ENCODE measurements at regions not wholly inside any gene's neighbourhood (a gene's known extent, or its start where the extent isn't known, plus 50 kb on each side); places are given as distances from the start of the nearest gene placed in this dataset.

GRCh38 chr3:28905798-28906197 lies 375.1 kb upstream of the RBMS3 start:
- DNase-seq (ENCODE audit: low read depth in 1 of 2, low spot score in 1 of 2), result no peak
- no peak for TF ChIP-seq JUND (IDR thresholded peaks at IDR 0.05; ENCODE audit: low read depth)
- in situ Hi-C loops (cut with HindIII; ENCODE audit: low pct_unique_long_range_greater_than_20kb, low sequenced_read_pairs), result no loop called here

- in situ Hi-C loops (cut with HindIII; ENCODE audit: low pct_unique_long_range_greater_than_20kb, low sequenced_read_pairs), result no loop called here
- no peak for DNase-seq (ENCODE audit: low read depth in 1 of 2, low spot score in 1 of 2)
- TF ChIP-seq JUND (IDR thresholded peaks at IDR 0.05; ENCODE audit: low read depth), result no peak
Measured at GRCh38 chr3:28906561-28907310, 374.1 kb upstream of the RBMS3 start.

GRCh38 chr3:28907616-28908015 lies 373.3 kb upstream of the RBMS3 start:
- no peak for TF ChIP-seq JUND (IDR thresholded peaks at IDR 0.05; ENCODE audit: low read depth)
- in situ Hi-C loops (cut with HindIII; ENCODE audit: low pct_unique_long_range_greater_than_20kb, low sequenced_read_pairs), result no loop called here
- no peak for DNase-seq (ENCODE audit: low read depth in 1 of 2, low spot score in 1 of 2)

GRCh38 chr3:28912120-28912885 lies 368.6 kb upstream of the RBMS3 start:
- in situ Hi-C loops (cut with HindIII; ENCODE audit: low pct_unique_long_range_greater_than_20kb, low sequenced_read_pairs), result no loop called here

GRCh38 chr3:28915741-28916500 lies 364.9 kb upstream of the RBMS3 start:
- DNase-seq (ENCODE audit: low read depth in 1 of 2, low spot score in 1 of 2), result peak in 1 of 2 experiments; percentile 11
- in situ Hi-C loops (cut with HindIII; ENCODE audit: low pct_unique_long_range_greater_than_20kb, low sequenced_read_pairs), result no loop called here
- no peak for TF ChIP-seq JUND (IDR thresholded peaks at IDR 0.05; ENCODE audit: low read depth)

More at GRCh38 chr3:28912120-28912885, 368.6 kb upstream of the RBMS3 start:
- no peak for DNase-seq (ENCODE audit: low read depth in 1 of 2, low spot score in 1 of 2)
- no peak for TF ChIP-seq JUND (IDR thresholded peaks at IDR 0.05; ENCODE audit: low read depth)

GRCh38 chr3:28916713-28917499 lies 364.0 kb upstream of the RBMS3 start:
- peak; percentile 34 to 70 for DNase-seq (ENCODE audit: low read depth in 1 of 2, low spot score in 1 of 2)
- no peak for TF ChIP-seq JUND (IDR thresholded peaks at IDR 0.05; ENCODE audit: low read depth)
- in situ Hi-C loops (cut with HindIII; ENCODE audit: low pct_unique_long_range_greater_than_20kb, low sequenced_read_pairs), result no loop called here

GRCh38 chr3:28917895-28918475 lies 362.9 kb upstream of the RBMS3 start:
- no peak for TF ChIP-seq JUND (IDR thresholded peaks at IDR 0.05; ENCODE audit: low read depth)
- no peak for DNase-seq (ENCODE audit: low read depth in 1 of 2, low spot score in 1 of 2)
- in situ Hi-C loops (cut with HindIII; ENCODE audit: low pct_unique_long_range_greater_than_20kb, low sequenced_read_pairs), result no loop called here

GRCh38 chr3:28922376-28922775 lies 358.5 kb upstream of the RBMS3 start:
- in situ Hi-C loops (cut with HindIII; ENCODE audit: low pct_unique_long_range_greater_than_20kb, low sequenced_read_pairs), result no loop called here
- DNase-seq (ENCODE audit: low read depth in 1 of 2, low spot score in 1 of 2), result no peak
- TF ChIP-seq JUND (IDR thresholded peaks at IDR 0.05; ENCODE audit: low read depth), result no peak

- in situ Hi-C loops (cut with HindIII; ENCODE audit: low pct_unique_long_range_greater_than_20kb, low sequenced_read_pairs), result no loop called here
- no peak for DNase-seq (ENCODE audit: low read depth in 1 of 2, low spot score in 1 of 2)
- TF ChIP-seq JUND (IDR thresholded peaks at IDR 0.05; ENCODE audit: low read depth), result no peak
Measured at GRCh38 chr3:28923994-28924393, 356.9 kb upstream of the RBMS3 start.

GRCh38 chr3:28924744-28925360 lies 356.0 kb upstream of the RBMS3 start:
- DNase-seq (ENCODE audit: low read depth in 1 of 2, low spot score in 1 of 2), result no peak
- in situ Hi-C loops (cut with HindIII; ENCODE audit: low pct_unique_long_range_greater_than_20kb, low sequenced_read_pairs), result no loop called here

GRCh38 chr3:28933337-28933736 lies 347.5 kb upstream of the RBMS3 start:
- TF ChIP-seq JUND (IDR thresholded peaks at IDR 0.05; ENCODE audit: low read depth), result no peak
- no peak for DNase-seq (ENCODE audit: low read depth in 1 of 2, low spot score in 1 of 2)
- in situ Hi-C loops (cut with HindIII; ENCODE audit: low pct_unique_long_range_greater_than_20kb, low sequenced_read_pairs), result no loop called here

More at GRCh38 chr3:28924744-28925360, 356.0 kb upstream of the RBMS3 start:
- TF ChIP-seq JUND (IDR thresholded peaks at IDR 0.05; ENCODE audit: low read depth), result no peak

All from T47D (cell line).